Stromal cell of bone marrow (primary cell): ENCODE measurements at regions not wholly inside any gene's neighbourhood (a gene's known extent, or its start where the extent isn't known, plus 50 kb on each side); places are given as distances from the start of the nearest gene placed in this dataset.
"Not testable (repeated sequence)": the region's sequence is repeated elsewhere in the genome, so short reads cannot be mapped to it uniquely, and the experiment has no call there.

Experiments used
- DNase-seq: peaks from one replicate; pipeline ENCODE4 v3.0.0-alpha.2; 2012; ENCODE audit warnings: low read depth

- DNase-seq, result no peak
Observed at GRCh38 chr6:19608546-19608945, 228.6 kb upstream of the ID4 start.

DNA sequence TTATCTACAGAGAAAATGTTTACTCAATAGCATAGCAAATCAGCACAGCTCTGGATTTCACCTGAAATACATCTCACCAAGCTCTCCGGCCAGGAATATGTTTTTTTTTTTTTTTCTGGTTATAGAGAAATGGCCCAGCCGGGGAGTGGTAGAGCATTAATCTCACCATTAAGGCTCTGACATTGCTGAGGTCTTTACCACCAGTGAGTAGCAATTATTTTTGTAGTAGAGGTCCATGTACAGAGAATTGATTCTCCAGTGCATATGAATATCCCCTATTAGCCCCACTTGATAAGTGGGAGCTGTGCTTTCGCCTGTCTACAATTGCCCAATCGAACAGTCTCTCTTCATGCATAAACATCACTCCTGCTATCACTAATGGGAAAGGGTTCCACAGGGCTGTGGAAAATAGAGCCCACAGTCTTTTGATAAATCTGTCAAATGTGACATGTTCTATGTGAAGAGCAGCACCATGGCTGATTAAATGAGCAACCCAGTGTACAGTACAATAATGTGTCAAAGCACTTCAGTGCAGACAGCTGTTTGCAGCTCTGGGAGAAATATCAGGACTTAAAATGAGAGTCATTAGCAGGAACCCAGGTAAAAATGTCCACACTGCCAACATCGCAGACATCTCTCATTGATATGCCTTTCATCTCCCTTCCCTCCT lies 227.1 kb upstream of the ID4 start:
- DNase-seq, result no peak

- not testable (repeated sequence) for DNase-seq
Observed at GRCh38 chr6:19612672-19613466, 224.3 kb upstream of the ID4 start.

GRCh38 chr6:19613678-19614077 lies 223.5 kb upstream of the ID4 start:
- DNase-seq, result no peak

GRCh38 chr6:19616022-19616421 lies 221.1 kb upstream of the ID4 start:
- no peak for DNase-seq

GRCh38 chr6:19632230-19632629 lies 204.9 kb upstream of the ID4 start:
- no peak for DNase-seq

- no peak for DNase-seq
Observed at GRCh38 chr6:19632786-19633185, 204.4 kb upstream of the ID4 start.

DNA sequence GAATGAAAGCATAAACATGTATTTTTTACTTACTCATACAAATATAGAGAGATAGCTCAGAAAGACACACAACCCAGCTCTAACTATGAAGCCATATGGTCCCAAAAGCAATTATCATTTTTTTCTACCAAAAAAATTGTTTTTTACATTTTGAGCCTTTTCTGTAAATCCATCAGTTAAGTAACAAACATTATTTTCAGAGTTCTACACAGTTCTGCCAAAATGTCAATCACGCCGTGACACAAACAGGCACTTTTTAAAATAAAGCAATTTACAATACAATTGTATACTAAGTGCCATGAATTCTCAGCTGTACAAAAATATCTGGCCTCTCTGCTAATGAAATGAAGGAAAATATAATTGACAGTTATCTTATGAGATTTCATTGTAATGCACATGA lies 201.4 kb upstream of the ID4 start:
- DNase-seq, result no peak

GRCh38 chr6:19637010-19637409 lies 200.2 kb upstream of the ID4 start:
- no peak for DNase-seq

- no peak for DNase-seq
Observed at GRCh38 chr6:19638931-19639330, 198.2 kb upstream of the ID4 start.

DNA sequence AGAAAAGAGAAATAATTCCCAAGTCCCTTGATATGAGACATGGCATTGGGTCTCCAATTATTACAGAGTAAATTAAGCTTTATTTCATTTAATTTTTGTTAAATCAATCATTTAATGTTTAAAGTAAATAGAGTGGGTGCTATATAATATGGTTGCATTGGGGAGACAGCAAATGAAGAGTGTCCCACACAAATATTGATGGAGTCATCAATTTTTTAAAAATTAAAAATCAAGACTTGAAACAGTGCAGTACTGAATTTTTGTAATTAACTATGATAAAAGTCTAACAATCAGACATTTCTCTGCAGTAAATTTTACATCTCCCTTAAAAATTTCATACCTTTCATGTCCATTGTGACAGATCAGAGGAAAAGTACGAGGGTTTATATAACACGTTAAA lies 193.9 kb upstream of the ID4 start:
- no peak for DNase-seq

GRCh38 chr6:19643713-19644112 lies 193.5 kb upstream of the ID4 start:
- no peak for DNase-seq

- no peak for DNase-seq
Observed at GRCh38 chr6:19655744-19656143, 181.4 kb upstream of the ID4 start.

- no peak for DNase-seq
Observed at GRCh38 chr6:19660123-19660910, 176.9 kb upstream of the ID4 start.

DNA sequence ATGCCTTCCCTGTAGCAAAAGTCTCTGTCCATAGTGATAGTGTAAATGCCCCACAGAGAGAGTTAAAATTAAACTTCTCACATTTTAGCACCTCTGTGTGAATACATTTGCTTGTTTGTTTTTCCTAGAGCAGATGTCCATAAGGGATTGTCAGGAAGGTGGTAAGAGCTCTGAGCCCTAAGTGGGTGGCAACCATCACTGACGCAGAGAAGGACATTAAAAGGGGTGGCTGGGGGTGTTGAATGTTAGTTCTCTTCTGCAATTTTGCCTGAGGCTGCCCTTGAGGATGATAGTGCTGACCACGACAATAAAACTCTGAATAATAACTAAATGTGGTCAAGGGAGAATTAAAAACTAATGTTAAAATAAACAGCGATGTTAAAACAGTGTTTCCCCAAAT lies 174.3 kb upstream of the ID4 start:
- DNase-seq, result no peak

- no peak for DNase-seq
Observed at GRCh38 chr6:19663479-19663878, 173.7 kb upstream of the ID4 start.

DNA sequence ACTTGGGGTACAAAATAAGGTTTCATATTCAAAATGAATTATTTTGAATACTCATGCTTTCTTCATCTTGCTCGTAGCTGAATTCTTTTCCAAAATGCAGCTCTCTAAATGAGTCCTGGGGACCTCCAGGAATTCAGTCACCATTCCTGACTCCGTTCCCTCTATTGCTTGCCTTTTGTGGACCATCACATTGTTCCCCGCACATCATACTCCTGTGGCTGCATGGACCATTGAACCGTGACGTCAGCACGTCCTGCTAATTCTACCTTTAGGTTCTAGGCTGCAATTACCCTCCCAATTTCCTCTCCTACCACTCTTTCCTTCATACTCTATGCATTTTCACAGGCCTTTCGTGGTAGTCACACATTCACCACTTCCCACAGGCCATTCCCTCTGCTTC lies 173.1 kb upstream of the ID4 start:
- no peak for DNase-seq

- DNase-seq, result no peak
Observed at GRCh38 chr6:19664878-19665612, 172.1 kb upstream of the ID4 start.

DNA sequence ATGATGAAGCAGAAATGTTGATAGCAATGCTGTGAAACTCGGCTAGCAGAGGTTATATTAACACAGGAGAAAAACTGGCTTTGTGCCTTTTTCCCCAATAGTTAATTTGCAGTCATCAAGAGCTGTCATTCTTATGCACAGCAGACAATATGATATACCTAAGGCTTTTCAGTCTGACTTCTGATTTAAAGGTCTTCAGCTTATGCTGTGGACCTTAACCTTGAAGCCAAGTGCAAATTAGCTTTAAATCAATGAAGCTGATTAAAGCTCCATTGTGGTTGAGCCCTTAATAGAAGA lies 171.6 kb upstream of the ID4 start:
- DNase-seq, result no peak

DNA sequence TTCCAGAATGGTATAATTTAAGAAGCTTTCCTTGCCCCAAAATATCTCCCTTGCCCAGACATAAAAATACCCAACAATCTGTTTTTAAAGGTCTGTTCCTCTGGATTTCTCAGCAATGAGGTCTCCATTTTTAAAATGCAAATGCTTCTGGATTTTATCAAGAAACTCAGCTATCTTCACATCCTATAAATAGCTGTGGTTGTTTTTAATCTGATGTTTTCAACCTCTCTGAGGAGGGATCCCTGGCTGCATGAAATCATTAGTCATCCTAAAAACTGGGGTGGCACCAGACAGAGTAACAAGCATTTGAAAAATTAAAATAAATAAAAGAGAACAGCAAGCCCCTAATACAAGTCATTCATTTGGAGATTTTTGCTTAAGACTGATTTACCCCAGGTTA lies 168.5 kb upstream of the ID4 start:
- no peak for DNase-seq

- no peak for DNase-seq
Observed at GRCh38 chr6:19669206-19669605, 168.0 kb upstream of the ID4 start.

GRCh38 chr6:19682859-19683258 lies 154.3 kb upstream of the ID4 start:
- DNase-seq, result no peak
